Esophagus squamous epithelium (tissue), 4 donors: ENCODE measurements at regions not wholly inside any gene's neighbourhood (a gene's known extent, or its start where the extent isn't known, plus 50 kb on each side); places are given as distances from the start of the nearest gene placed in this dataset.

ENCODE experiments used
- POLR2A ChIP-seq, 4 donors: fragments of 450-650 bp; IDR thresholded peaks; one replicate each; pipeline ENCODE4 v1.6.1; 2017; ENCODE audit warnings: antibody characterized with exemption in 4 of 4, mild to moderate bottlenecking in 4 of 4, moderate library complexity in 3 of 4
- TF ChIP-seq, protein P1 (sequence below), 6 experiments: fragments of 450-650 bp in 4 of 6; fragments of 200-600 bp in 2 of 6; sonication (generic) in 2 of 6; IDR thresholded peaks; one replicate each; pipeline ENCODE4 v1.5.1; 2016 to 2019; ENCODE audit warnings: antibody characterized with exemption in 6 of 6, mild to moderate bottlenecking in 4 of 6, moderate library complexity in 4 of 6

DNA sequence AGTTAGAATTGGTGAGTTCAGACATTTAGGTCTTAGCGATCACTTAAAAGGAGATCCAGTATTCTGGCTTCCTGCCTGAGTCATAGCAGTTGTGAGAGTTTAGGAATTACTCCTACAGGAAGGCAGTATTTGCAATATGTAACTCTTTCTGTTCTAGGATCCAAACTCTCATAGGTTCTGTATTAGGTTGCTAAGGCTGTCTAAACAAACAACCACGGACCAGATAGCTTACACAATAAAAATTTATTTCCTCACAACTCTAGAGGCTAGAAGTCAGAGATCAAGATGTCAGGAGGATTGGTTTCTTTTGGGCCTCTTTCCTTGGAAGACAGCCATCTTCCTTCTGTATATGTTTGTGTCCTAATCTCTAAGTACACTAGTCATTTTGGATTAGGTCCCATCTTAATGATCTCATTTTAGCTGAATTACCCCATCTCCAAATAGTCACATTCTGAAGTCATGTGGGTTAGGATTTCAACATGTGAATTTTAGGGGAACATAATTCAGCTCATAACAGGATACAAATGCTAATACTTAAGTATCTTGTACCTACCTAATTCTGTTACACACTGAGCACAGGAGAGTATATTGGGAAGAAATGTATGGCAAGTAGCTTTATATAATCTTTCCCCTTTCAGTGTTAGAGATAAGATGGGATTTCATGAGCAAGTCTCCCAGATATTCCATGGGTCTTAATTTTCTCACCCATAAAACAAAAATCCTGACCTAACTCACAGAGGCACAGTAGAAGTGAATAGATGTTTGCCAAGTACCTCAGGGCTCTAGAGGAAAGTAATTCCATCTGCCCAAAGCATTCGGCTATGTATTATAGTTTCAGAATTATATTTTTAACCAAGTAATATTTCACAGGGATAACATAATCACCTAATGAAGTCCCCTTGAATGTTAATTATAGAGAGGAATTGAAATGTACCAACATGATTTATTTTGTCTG lies 144.4 kb downstream of the PTBP2 start:
- TF ChIP-seq, protein P1, sequence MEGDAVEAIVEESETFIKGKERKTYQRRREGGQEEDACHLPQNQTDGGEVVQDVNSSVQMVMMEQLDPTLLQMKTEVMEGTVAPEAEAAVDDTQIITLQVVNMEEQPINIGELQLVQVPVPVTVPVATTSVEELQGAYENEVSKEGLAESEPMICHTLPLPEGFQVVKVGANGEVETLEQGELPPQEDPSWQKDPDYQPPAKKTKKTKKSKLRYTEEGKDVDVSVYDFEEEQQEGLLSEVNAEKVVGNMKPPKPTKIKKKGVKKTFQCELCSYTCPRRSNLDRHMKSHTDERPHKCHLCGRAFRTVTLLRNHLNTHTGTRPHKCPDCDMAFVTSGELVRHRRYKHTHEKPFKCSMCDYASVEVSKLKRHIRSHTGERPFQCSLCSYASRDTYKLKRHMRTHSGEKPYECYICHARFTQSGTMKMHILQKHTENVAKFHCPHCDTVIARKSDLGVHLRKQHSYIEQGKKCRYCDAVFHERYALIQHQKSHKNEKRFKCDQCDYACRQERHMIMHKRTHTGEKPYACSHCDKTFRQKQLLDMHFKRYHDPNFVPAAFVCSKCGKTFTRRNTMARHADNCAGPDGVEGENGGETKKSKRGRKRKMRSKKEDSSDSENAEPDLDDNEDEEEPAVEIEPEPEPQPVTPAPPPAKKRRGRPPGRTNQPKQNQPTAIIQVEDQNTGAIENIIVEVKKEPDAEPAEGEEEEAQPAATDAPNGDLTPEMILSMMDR (IDR thresholded peaks at IDR 0.05) = no peak
- no peak for TF ChIP-seq POLR2A (IDR thresholded peaks at IDR 0.05)
